Mesothelial cell of epicardium (in vitro differentiated cells): ENCODE measurements at regions not wholly inside any gene's neighbourhood (a gene's known extent, or its start where the extent isn't known, plus 50 kb on each side); places are given as distances from the start of the nearest gene placed in this dataset.
"Not testable (repeated sequence)": the region's sequence is repeated elsewhere in the genome, so short reads cannot be mapped to it uniquely, and the experiment has no call there.

Experiments used
- DNase-seq, 2 experiments: peaks; one replicate each; pipeline ENCODE4 v3.0.0; 2021; ENCODE audit warnings: low spot score in 2 of 2; ENCODE audit not compliant: unreplicated experiment in 2 of 2
- H3K27ac Mint-ChIP-seq: 2 replicates; pipeline ENCODE4 v1.8.0; 2021; ENCODE audit warnings: mixed read lengths
- H3K27me3 Mint-ChIP-seq: 2 replicates; pipeline ENCODE4 v1.8.0; 2021; ENCODE audit warnings: low read depth, mixed read lengths
- H3K36me3 Mint-ChIP-seq: 2 replicates; pipeline ENCODE4 v1.8.0; 2021; ENCODE audit warnings: mixed read lengths
- H3K4me1 Mint-ChIP-seq: 2 replicates; pipeline ENCODE4 v1.8.0; 2021; ENCODE audit warnings: mixed read lengths
- H3K4me3 Mint-ChIP-seq: 2 replicates; pipeline ENCODE4 v1.8.0; 2021; ENCODE audit warnings: mild to moderate bottlenecking, moderate library complexity, mixed read lengths
- H3K9me3 Mint-ChIP-seq: 2 replicates; pipeline ENCODE4 v1.8.0; 2021; ENCODE audit warnings: mixed read lengths
- TF ChIP-seq, protein P1 (sequence below): fragments of 200-600 bp; sonication (generic); IDR thresholded peaks from one replicate; pipeline ENCODE4 v1.5.0; 2021; ENCODE audit warnings: antibody characterized with exemption; ENCODE audit not compliant: unreplicated experiment

DNA sequence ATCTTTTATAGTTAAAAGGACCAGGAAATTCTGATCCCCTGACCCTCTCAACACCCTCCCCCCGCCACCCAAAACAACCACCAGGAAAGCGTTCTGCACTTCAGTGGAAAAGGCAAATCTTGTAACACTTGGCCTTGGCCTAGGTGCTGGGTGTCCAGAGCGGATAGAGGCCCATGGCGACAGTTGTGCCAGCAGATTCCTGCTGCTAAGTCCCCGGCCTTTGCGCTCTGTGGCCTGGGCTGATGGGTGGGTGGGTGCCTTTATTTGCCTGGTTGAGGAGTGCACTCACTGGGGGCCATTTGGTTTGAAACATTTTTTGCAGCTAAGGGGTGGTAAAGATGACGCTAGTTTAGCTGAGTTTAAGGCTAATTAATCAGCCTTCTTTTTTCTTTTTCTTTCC is 127.9 kb upstream of the ERRFI1 start:
- Mint-ChIP-seq H3K4me1 (peaks cover 38% of the 10 kb centered on the region), H3K9me3 (peaks cover 7% of the 10 kb centered on the region), H3K27me3 (no peaks in the 10 kb centered on the region), H3K36me3 (peaks cover 4% of the 10 kb centered on the region), H3K27ac (peak overlapping the region; percentile 95), H3K4me3 (no peak overlapping the region)
- no peak for DNase-seq
- TF ChIP-seq, protein P1, sequence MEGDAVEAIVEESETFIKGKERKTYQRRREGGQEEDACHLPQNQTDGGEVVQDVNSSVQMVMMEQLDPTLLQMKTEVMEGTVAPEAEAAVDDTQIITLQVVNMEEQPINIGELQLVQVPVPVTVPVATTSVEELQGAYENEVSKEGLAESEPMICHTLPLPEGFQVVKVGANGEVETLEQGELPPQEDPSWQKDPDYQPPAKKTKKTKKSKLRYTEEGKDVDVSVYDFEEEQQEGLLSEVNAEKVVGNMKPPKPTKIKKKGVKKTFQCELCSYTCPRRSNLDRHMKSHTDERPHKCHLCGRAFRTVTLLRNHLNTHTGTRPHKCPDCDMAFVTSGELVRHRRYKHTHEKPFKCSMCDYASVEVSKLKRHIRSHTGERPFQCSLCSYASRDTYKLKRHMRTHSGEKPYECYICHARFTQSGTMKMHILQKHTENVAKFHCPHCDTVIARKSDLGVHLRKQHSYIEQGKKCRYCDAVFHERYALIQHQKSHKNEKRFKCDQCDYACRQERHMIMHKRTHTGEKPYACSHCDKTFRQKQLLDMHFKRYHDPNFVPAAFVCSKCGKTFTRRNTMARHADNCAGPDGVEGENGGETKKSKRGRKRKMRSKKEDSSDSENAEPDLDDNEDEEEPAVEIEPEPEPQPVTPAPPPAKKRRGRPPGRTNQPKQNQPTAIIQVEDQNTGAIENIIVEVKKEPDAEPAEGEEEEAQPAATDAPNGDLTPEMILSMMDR = no peak

DNA sequence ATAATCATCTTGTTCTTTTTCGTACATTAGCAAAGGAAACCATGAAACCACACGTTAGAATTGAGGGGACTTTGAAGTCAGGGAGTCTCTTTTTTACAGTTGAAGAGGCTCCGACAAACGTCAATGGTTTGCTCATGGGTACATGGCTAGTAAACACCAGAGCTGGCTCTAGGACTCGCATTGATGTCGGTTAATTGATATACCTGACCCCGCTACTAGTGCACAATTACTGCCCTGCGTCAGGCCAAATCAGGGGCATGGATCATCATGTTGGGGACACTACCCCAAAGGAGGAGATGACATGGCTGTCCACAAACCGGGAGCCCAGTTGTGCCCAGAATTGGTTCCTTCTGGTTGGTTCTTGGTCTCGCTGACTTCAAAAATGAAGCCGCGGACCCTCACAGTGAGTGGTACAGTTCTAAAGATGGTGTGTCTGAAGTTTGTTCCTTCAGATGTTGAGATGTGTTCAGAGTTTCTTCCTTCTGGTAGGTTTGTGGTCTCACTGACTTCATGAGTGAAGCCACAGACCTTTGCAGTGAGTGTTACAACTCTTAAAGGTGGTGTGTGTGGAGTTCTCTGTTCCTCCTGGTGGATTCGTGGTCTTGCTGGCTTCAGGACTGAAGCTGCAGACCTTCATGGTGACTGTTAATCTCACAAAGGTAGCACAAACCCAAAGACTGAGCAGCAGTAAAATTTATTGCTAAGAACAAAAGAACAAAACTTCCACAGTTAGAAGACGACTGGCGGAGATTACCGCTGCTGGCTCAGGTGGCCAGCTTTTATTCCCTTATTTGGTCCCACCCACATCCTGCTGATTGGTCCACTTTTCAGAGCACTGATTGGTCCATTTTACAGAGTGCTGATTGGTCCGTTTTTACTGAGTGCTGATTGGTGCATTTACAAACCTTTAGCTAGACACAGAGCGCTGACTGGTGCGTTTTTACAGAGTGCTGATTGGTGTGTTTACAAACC is 126.9 kb upstream of the ERRFI1 start:
- H3K4me3 Mint-ChIP-seq = no peak overlapping the region
- H3K27me3 Mint-ChIP-seq = no peaks in the 10 kb centered on the region
- H3K36me3 Mint-ChIP-seq = peaks cover 4% of the 10 kb centered on the region
- H3K4me1 Mint-ChIP-seq = peaks cover 46% of the 10 kb centered on the region
- H3K27ac Mint-ChIP-seq = peak overlapping the region; percentile 95
- peaks cover 7% of the 10 kb centered on the region for H3K9me3 Mint-ChIP-seq
- DNase-seq = no peak
- TF ChIP-seq, protein P1 = no peak

DNA sequence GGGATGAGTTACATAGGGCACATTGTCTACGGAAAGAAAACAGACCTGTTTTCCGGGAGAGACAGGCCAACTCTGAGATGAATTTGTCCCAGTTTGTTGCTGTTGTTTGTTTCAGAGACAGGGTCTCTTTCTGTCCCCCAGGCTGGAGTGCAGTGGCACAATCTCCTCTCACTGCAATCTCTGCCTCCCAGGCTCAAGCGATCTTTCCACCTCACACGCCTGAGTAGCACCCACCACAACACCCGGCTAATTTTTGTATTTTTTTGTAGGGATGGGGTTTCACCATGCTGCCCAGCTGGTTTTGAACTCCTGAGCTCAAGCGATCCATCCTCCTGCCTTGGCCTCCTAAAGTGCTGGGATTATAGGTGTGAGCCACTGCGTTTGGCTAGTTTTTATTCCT is 125.5 kb upstream of the ERRFI1 start:
- H3K36me3 Mint-ChIP-seq = peaks cover 4% of the 10 kb centered on the region
- H3K9me3 Mint-ChIP-seq = peaks cover 7% of the 10 kb centered on the region
- no peak for DNase-seq
- H3K4me1 Mint-ChIP-seq = peaks cover 55% of the 10 kb centered on the region
- peak overlapping the region; percentile 68 for H3K27ac Mint-ChIP-seq
- TF ChIP-seq, protein P1 = no peak
- no peak overlapping the region for H3K4me3 Mint-ChIP-seq
- no peaks in the 10 kb centered on the region for H3K27me3 Mint-ChIP-seq

DNA sequence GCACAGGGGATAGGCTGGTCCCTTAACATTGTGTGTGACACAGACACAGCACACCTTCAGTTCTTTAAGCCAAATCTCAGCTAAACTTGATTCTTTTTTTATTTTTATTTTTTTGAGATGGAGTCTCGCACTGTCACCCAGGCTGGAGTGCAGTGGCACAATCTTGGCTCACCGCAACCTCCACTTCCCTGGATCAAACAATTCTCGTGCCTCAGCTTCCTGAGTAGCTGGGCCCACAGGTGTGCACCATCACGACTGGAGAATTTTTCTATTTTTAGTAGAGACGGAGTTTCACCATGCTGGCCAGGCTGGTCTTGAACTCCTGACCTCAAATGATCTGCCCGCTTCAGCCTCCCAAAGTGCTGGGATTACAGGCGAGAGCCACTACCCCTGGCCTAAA is 123.6 kb upstream of the ERRFI1 start:
- H3K27me3 Mint-ChIP-seq, H3K4me3 Mint-ChIP-seq, H3K36me3 Mint-ChIP-seq, H3K9me3 Mint-ChIP-seq, DNase-seq: not testable (repeated sequence)
- H3K27ac Mint-ChIP-seq = peak overlapping the region; percentile 85
- H3K4me1 Mint-ChIP-seq = peaks cover 59% of the 10 kb centered on the region

DNA sequence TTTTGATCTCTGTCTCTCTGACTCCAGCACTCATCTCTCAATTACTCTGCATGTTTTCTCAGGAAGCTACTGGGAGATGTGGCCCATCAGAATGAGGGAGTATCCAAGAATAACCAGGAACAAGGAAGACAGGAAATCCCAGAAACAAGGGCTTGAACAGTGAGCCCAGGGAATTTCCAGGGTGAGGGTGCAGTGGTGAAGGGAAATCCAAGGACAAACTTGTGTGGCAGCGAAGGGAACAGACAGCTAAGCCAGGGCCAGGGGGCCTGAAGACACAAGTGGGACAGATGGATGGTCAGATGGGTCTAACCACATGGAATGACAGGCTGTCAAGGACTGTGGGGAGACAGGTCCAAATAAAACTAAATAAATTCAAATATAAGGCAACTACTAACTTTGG is 121.8 kb upstream of the ERRFI1 start:
- TF ChIP-seq, protein P1 = no peak

GRCh38 chr1:8146257-8146855 is 120.2 kb upstream of the ERRFI1 start:
- H3K4me3 Mint-ChIP-seq = no peak overlapping the region
- peaks cover 2% of the 10 kb centered on the region for H3K36me3 Mint-ChIP-seq
- H3K27ac Mint-ChIP-seq = peak overlapping the region; percentile 95
- no peaks in the 10 kb centered on the region for H3K27me3 Mint-ChIP-seq
- peaks cover 63% of the 10 kb centered on the region for H3K4me1 Mint-ChIP-seq
- H3K9me3 Mint-ChIP-seq = no peaks in the 10 kb centered on the region
- no peak for DNase-seq
- TF ChIP-seq, protein P1 = no peak

More for the DNA sequence above, 121.8 kb upstream of the ERRFI1 start:
- Mint-ChIP-seq H3K4me1 (peaks cover 62% of the 10 kb centered on the region), H3K4me3 (no peak overlapping the region), H3K27ac (peak overlapping the region; percentile 68), H3K36me3 (peaks cover 4% of the 10 kb centered on the region), H3K9me3 (no peaks in the 10 kb centered on the region), H3K27me3 (no peaks in the 10 kb centered on the region)
- DNase-seq = no peak
